NCI-H345 treated with DMSO at 0.1 percent for 48 hours (cell line): ENCODE measurements at regions not wholly inside any gene's neighbourhood (a gene's known extent, or its start where the extent isn't known, plus 50 kb on each side); places are given as distances from the start of the nearest gene placed in this dataset.

ENCODE experiments used
- DNase-seq: peaks from one replicate; lab custom pipeline; 2025; ENCODE audit not compliant: unreplicated experiment; lab: John Stamatoyannopoulos, UW

DNA sequence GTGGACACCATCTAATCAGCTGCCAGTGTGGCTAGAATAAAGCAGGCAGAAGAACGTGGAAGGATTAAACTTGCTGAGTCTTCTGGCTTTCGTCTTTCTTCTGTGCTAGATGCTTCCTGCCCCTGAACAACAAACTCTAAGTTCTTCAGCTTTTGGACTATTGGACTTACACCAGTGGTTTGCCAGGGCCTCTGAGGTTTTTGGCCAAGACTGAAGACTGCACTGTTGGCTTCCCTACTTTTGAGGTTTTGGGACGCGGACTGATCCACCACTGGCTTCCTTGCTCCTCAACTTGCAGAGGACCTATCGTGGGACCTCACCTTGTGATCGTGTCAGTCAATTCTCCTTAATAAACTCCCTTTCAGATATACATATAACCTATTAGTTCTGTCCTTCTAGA lies 696.1 kb upstream of the NCAM2 start:
- DNase-seq: no peak

DNA sequence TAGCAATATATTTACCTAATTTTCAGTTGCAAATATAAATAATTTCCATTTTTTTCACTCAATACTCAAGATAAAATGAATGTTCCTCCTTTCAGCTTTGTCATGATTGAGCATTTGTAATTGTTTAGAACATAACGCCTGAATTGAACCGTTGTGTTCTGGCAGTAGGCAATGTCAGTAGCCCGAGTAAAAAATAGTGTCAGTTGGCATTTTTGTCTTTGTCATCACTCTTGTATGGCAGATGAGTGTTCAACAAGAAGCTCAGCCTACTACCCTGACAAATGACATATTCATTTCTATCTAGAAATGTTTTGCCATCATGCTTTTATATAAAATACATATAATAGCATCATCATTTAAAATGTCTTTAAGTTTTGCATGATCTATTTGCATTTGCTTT lies 691.4 kb upstream of the NCAM2 start:
- no peak for DNase-seq

GRCh38 chr21:20308586-20309315 lies 689.5 kb upstream of the NCAM2 start:
- DNase-seq: no peak

- no peak for DNase-seq
Observed at GRCh38 chr21:20311234-20311787, 686.9 kb upstream of the NCAM2 start.

DNA sequence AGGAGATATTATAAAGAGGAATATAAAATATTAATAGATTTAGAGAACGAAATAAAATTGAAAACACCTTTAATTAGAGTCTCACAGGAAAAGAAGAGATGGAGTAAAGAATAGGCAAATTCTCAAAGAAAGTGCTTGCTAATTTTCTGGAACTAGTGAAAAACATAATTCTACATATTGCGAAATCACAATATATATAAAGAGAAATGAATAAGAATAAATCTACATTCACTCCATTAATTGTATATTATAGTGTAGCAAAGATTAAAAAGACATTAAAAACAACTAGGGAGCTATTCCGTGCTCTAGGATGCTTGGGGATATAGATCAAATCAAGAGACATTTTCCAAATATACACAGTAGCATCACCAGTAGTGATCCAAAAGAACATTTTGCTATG lies 685.2 kb upstream of the NCAM2 start:
- DNase-seq: no peak

DNA sequence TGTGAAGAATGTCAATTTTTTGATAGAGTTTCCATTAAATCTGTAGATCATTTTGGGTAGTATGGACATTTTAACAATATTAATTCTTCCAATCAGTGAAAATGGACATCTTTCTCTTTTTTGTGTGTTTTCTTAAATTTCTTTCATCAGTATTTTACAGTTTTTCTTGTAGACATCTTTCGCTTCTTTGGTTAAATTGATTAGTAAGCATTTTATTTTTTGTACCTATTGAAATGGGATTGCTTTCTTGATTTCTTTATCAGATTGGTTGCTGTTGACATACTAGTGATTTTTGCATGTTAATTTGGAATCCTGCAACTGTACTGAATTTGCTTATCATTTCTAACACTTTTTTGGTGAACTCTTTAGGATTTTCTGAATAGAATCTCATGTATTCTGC lies 683.2 kb upstream of the NCAM2 start:
- no peak for DNase-seq

DNA sequence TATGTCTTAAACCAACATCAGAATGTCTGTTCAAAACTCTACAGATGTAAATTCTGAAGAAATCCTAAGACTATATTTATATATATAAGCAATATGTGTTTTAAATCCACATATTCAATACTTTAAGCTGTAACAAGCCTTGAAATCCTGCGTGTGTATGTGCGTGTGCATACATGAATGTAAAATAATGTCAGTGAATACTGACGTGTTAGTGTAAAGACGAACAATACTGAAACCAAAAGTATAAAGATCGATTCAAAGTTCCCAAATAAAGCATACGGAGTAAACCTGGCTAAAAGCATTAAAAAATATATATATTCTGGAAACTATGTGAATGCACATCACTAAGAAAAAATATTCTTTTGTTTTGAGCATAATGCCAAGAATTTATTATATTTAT lies 668.6 kb upstream of the NCAM2 start:
- no peak for DNase-seq

DNA sequence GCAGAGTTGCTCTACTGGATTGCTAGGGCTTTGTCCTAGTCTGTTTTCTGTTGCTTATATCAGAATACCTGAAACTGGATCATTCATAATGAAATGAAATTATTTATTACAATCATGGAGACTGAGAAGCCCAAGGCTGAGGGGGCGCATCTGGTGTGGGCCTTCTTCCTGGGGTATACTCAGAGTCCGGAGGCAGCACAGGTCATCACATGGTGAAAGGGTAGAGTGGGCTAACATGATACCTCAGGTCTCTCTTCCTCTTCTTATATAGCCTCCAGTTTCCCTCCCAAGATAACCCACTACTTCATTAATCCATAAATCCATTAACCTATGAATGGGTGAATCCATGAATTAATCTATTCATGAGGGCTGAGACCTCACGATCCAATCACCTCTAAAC lies 667.6 kb upstream of the NCAM2 start:
- DNase-seq: no peak

- DNase-seq: no peak
Observed at GRCh38 chr21:20334585-20334984, 663.6 kb upstream of the NCAM2 start.

GRCh38 chr21:20341431-20341830 lies 656.8 kb upstream of the NCAM2 start:
- no peak for DNase-seq

GRCh38 chr21:20343186-20343585 lies 655.0 kb upstream of the NCAM2 start:
- no peak for DNase-seq

- DNase-seq: no peak
Observed at GRCh38 chr21:20351138-20351537, 647.1 kb upstream of the NCAM2 start.

DNA sequence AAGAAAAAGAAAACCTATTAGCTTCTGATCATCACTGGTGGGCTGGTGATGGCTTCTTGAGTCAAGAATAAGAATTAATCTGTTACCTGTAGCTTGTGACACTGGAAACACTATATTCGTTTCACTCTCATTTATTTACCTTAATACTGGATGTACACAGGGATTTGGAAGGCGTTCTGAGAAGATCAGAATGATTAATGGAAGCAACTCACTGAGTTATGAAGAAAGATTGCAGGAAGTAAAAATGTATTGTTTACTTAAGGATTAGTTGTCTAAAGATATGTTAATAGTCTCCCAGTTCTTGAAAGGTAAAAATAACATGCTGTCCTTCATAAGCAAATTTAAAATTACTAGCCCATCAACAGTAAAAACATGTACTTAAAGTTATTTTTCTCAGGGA lies 644.9 kb upstream of the NCAM2 start:
- DNase-seq: no peak

GRCh38 chr21:20373031-20373430 lies 625.2 kb upstream of the NCAM2 start:
- no peak for DNase-seq

DNA sequence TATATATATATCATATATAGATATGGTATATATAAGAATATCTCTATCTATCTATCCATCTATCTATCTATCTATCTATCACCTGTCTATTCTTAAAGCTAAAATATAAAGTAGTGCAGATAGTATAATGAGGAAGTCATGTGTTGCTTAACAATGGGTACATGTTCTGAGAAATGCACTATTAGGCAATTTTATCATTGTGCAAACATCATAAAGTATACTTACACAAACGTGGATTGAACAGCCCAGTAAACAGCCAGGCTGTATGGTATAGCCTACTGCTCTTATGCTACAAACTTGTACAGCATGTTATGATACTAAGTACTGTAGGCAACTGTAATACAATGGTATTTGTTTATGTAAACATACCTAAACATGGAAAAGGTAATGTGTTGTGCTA lies 621.0 kb upstream of the NCAM2 start:
- DNase-seq: no peak

DNA sequence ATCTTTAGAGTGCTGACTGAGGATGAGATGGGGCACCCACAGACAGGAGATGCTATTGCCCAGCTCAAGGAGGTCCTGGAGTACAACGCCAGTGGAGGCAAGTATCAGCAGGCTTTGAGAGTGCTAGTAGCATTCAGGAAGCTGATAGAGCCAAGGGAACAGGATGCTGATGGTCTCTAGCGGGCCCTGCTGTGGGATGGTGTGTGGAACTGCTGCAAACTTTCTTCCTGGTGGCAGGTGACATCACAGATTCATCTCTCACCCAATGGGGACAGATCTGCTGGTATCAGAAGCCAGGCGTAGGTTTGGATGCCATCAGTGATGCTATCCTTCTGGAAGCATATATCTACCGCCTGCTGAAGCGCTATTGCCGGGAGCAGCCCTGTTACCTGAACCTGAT lies 609.8 kb upstream of the NCAM2 start:
- no peak for DNase-seq

DNA sequence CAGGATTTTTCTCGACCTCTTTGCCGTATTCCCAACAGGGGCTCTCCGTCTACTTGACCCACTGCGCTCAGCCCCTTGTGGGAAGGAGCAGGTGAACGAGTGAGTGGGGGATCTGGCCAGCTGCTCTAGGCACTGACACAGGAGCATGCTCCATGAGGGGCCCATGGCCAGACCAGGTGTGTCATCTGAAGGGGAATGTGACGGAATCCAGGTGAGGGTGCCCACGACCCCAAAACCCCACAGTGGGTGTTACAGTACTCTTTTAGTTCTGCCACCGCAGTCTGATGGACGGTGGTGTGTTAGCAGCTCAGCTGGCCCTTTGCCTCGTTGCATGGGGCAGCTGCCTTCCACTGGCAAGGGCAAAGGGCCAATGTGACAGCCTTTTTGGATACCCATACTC lies 601.4 kb upstream of the NCAM2 start:
- DNase-seq: no peak

DNA sequence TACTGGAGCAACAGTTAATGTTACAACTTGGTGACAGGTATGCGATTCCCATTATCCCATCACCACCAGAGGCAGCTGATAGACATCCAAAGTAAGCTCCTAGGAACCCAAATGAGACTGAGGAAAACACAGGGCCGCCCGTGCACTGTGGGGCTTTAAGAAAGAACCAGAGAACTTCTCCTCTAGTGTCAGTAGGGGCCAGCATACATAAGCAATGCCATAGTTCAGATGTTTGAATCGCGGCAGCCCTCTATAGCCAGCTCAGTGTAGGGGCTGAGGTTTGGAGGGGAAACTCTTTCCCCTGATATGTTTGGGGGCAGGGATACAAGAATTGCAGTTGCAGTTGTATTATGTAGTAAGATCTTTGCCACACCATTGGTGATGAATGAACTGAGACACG lies 593.3 kb upstream of the NCAM2 start:
- no peak for DNase-seq

GRCh38 chr21:20418353-20418752 lies 579.9 kb upstream of the NCAM2 start:
- DNase-seq: no peak

DNA sequence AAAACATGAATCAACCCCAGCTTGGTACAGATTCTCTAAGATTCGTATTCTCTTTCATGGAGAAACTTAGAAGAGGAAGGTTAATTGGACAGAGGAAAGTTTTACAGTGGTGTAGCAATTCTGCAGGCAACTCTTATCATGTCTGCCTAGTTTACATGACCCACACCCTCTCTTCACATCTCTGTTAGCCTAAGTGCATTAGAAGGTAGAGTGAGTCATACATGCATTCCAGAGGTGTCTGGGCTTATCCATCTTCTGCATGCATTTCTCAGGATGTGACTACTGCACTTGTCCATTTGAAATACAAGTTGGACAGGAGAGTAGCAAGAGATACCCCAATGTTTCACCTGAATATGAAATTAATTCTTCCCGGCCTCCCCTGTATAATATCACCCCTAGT lies 578.4 kb upstream of the NCAM2 start:
- DNase-seq: no peak

GRCh38 chr21:20424943-20425342 lies 573.3 kb upstream of the NCAM2 start:
- no peak for DNase-seq

- no peak for DNase-seq
Observed at GRCh38 chr21:20425856-20426255, 572.4 kb upstream of the NCAM2 start.

GRCh38 chr21:20440338-20440737 lies 557.9 kb upstream of the NCAM2 start:
- no peak for DNase-seq
